IMR-90 (cell line): ENCODE measurements at regions not wholly inside any gene's neighbourhood (a gene's known extent, or its start where the extent isn't known, plus 50 kb on each side); places are given as distances from the start of the nearest gene placed in this dataset.

Experiments used
- ATAC-seq: fragments of 200-7000 bp; cut with Tn5 transposase; 2 replicates; pipeline ENCODE4 v1.9.1; 2020; ENCODE audit warnings: low read depth, mild to moderate bottlenecking, moderate library complexity
- BruUV-seq: library from RNA; stranded (reverse); fragments of 400-500 nt; replicated peaks from 2 replicates; lab custom pipeline; 2021; lab: Mats Ljungman, UMichigan
- CTCF ChIA-PET: fragments of 300-600 bp; formaldehyde crosslinking; extraction: SDS; loops from one replicate; lab custom pipeline; 2021; ENCODE audit warnings: antibody characterized with exemption; lab: Yijun Ruan, JAX
- POLR2A ChIA-PET: fragments of 300-600 bp; sonication (Branson Sonifier 250); formaldehyde crosslinking; loops from one replicate; lab custom pipeline; 2022; ENCODE audit warnings: antibody characterized with exemption; ENCODE audit not compliant: unreplicated experiment; lab: Charles Lee
- DNase-seq: peaks from one replicate; pipeline ENCODE4 v3.0.0; 2013
- H2AFZ ChIP-seq: replicated peaks from 2 replicates; pipeline ENCODE3; 2013; ENCODE audit warnings: low read length, mild to moderate bottlenecking; ENCODE audit not compliant: poor library complexity
- H2AK5ac ChIP-seq: 2 replicates; pipeline ENCODE4 v1.6.1; 2013; ENCODE audit warnings: low read depth, low read length, inconsistent platforms
- H2AK9ac ChIP-seq: replicated peaks from 2 replicates; pipeline ENCODE3; 2013; ENCODE audit warnings: mild to moderate bottlenecking, low read depth, low read length, moderate library complexity; ENCODE audit not compliant: poor library complexity
- H2BK120ac ChIP-seq: 2 replicates; pipeline ENCODE4 v1.6.1; 2013; ENCODE audit warnings: low read depth, low read length, inconsistent platforms
- H2BK15ac ChIP-seq: 3 replicates; pipeline ENCODE4 v1.6.1; 2013; ENCODE audit warnings: low read depth, low read length, inconsistent platforms
- H2BK20ac ChIP-seq: 2 replicates; pipeline ENCODE4 v1.6.1; 2013; ENCODE audit warnings: low read depth, mild to moderate bottlenecking, inconsistent platforms, low read length, moderate library complexity
- H2BK5ac ChIP-seq: 2 replicates; pipeline ENCODE4 v1.6.1; 2013; ENCODE audit warnings: mild to moderate bottlenecking, low read depth, low read length, inconsistent platforms; ENCODE audit not compliant: poor library complexity, severe bottlenecking
- H3K14ac ChIP-seq: replicated peaks from 2 replicates; pipeline ENCODE4 v1.6.1; 2013; ENCODE audit warnings: low read depth, low read length, inconsistent platforms
- H3K18ac ChIP-seq: 2 replicates; pipeline ENCODE4 v1.6.1; 2013; ENCODE audit warnings: low read depth, low read length, control low read depth
- H3K23ac ChIP-seq: 2 replicates; pipeline ENCODE4 v1.6.1; 2013; ENCODE audit warnings: low read depth, low read length, inconsistent platforms
- H3K27ac ChIP-seq: 2 replicates; pipeline ENCODE4 v1.5.1; 2013; ENCODE audit warnings: mild to moderate bottlenecking, control low read depth, low read length; ENCODE audit not compliant: insufficient read depth
- H3K27me3 ChIP-seq: 2 replicates; pipeline ENCODE4 v1.6.1; 2013; ENCODE audit warnings: low read length; ENCODE audit not compliant: control insufficient read depth, insufficient read depth
- H3K36me3 ChIP-seq: 2 replicates; pipeline ENCODE4 v1.6.1; 2013; ENCODE audit warnings: low read length, mixed read lengths; ENCODE audit not compliant: control insufficient read depth, insufficient read depth
- H3K4ac ChIP-seq: 2 replicates; pipeline ENCODE4 v1.6.1; 2013; ENCODE audit warnings: low read depth, low read length, inconsistent platforms
- H3K4me1 ChIP-seq: 2 replicates; pipeline ENCODE4 v1.6.1; 2013; ENCODE audit warnings: low read length, mixed read lengths; ENCODE audit not compliant: control insufficient read depth, insufficient read depth
- H3K4me2 ChIP-seq: 2 replicates; pipeline ENCODE4 v1.6.1; 2013; ENCODE audit warnings: low read depth, mild to moderate bottlenecking, control low read depth, low read length, moderate library complexity
- H3K4me3 ChIP-seq: 2 replicates; pipeline ENCODE4 v1.5.1; 2013; ENCODE audit warnings: low read depth, mild to moderate bottlenecking, control low read depth, low read length, moderate library complexity; ENCODE audit not compliant: insufficient read depth
- H3K56ac ChIP-seq: 2 replicates; pipeline ENCODE4 v1.6.1; 2013; ENCODE audit warnings: low read length, inconsistent platforms; ENCODE audit not compliant: insufficient read depth; ENCODE audit errors: extremely low read depth
- H3K79me1 ChIP-seq, 2 experiments: 2 replicates each; pipeline ENCODE4 v1.6.1; 2013; ENCODE audit warnings: low read length in 2 of 2, inconsistent platforms in 1 of 2, low read depth in 1 of 2
- H3K9ac ChIP-seq: 2 replicates; pipeline ENCODE4 v1.6.1; 2013; ENCODE audit warnings: low read depth, low read length, control low read depth
- H3K9me1 ChIP-seq: 2 replicates; pipeline ENCODE4 v1.6.1; 2013; ENCODE audit warnings: low read length, inconsistent platforms; ENCODE audit not compliant: insufficient read depth
- H3K9me3 ChIP-seq: 2 replicates; pipeline ENCODE4 v1.6.1; 2013; ENCODE audit warnings: low read length; ENCODE audit not compliant: control insufficient read depth, insufficient read depth
- H4K20me1 ChIP-seq: 2 replicates; pipeline ENCODE4 v1.6.1; 2013; ENCODE audit warnings: low read length, inconsistent platforms; ENCODE audit not compliant: insufficient read depth
- H4K5ac ChIP-seq: 2 replicates; pipeline ENCODE4 v1.6.1; 2013; ENCODE audit warnings: mild to moderate bottlenecking, low read depth, low read length, control low read depth
- H4K8ac ChIP-seq, 2 experiments: 2 replicates each; pipeline ENCODE4 v1.6.1; 2013; ENCODE audit warnings: low read depth in 2 of 2, low read length in 2 of 2, control low read depth in 1 of 2, inconsistent platforms in 1 of 2
- H4K91ac ChIP-seq: 2 replicates; pipeline ENCODE4 v1.6.1; 2013; ENCODE audit warnings: low read depth, low read length, inconsistent platforms; ENCODE audit not compliant: insufficient read depth
- CEBPB ChIP-seq: IDR thresholded peaks from 2 replicates; pipeline ENCODE4 v1.6.1; 2012; ENCODE audit warnings: low read depth, low read length, improper control_type of control experiment
- MAFK ChIP-seq: IDR thresholded peaks from 2 replicates; pipeline ENCODE4 v1.6.1; 2012; ENCODE audit warnings: low read depth, low read length, improper control_type of control experiment
- MAZ ChIP-seq: IDR thresholded peaks from 2 replicates; pipeline ENCODE4 v1.6.1; 2012; ENCODE audit warnings: low read depth, mild to moderate bottlenecking, low read length, improper control_type of control experiment, moderate library complexity, borderline replicate concordance
- RCOR1 ChIP-seq: IDR thresholded peaks from 2 replicates; pipeline ENCODE4 v1.6.1; 2012; ENCODE audit warnings: mild to moderate bottlenecking, low read length, improper control_type of control experiment; ENCODE audit not compliant: insufficient replicate concordance
- SMC3 ChIP-seq: fragments of 150-350 bp; IDR thresholded peaks from 2 replicates; pipeline ENCODE4 v1.6.1; 2016; ENCODE audit warnings: low read depth, mild to moderate bottlenecking, antibody characterized with exemption, low read length, moderate library complexity
- WGBS, 2 experiments: methylation state at CpG; one replicate each; pipeline versions ENCODE4 v1.1.5 to v1.1.7; 2013; ENCODE audit warnings: missing lambda C conversion rate in 2 of 2; ENCODE audit not compliant: insufficient read length in 1 of 2; ENCODE audit errors: extremely low coverage in 2 of 2; 5-methylcytosine and 5-hydroxymethylcytosine counted together
- dilution Hi-C: fragments of 300-500 bp; cut with HindIII; formaldehyde crosslinking; loops from one replicate; pipeline ENCODE4 v1.14.3; 2018; ENCODE audit warnings: low sequenced_read_pairs; ENCODE audit not compliant: unreplicated experiment
- in situ Hi-C: fragments of 300-500 bp; cut with MboI; formaldehyde crosslinking; loops from 3 replicates; pipeline ENCODE4 v1.14.3; 2019; ENCODE audit warnings: low sequenced_read_pairs, inconsistent platforms, mixed read lengths
- intact Hi-C: fragments of 100-400 bp; cut with micrococcal nuclease; formaldehyde crosslinking; loops from 2 replicates; pipeline ENCODE4 v1.10.0; 2022
- TF ChIP-seq, protein P1 (sequence below): fragments of 150-350 bp; IDR thresholded peaks from 2 replicates; pipeline ENCODE4 v1.6.1; 2016; ENCODE audit warnings: low read depth, mild to moderate bottlenecking, low read length, moderate library complexity, borderline replicate concordance
- TF ChIP-seq, protein P2 (sequence below): fragments of 150-350 bp; IDR thresholded peaks from 2 replicates; pipeline ENCODE4 v1.6.1; 2017; ENCODE audit warnings: mild to moderate bottlenecking, antibody characterized with exemption, low read length, low read depth

GRCh38 chr22:27152033-27152432 is 494.6 kb downstream of the MIAT start:
- Histone ChIP-seq H2BK120ac (no peak overlapping the region), H3K9me3 (no peaks in the 10 kb centered on the region), H3K36me3 (no peaks in the 10 kb centered on the region), H3K4me2 (no peak overlapping the region), H3K4ac (no peak overlapping the region), H2AK9ac (no peak overlapping the region), H4K5ac (no peak overlapping the region), H3K9ac (no peak overlapping the region), H3K4me1 (peaks cover 4% of the 10 kb centered on the region; the same call in 1 of the 2 replicates), H3K56ac (no peak overlapping the region), H2AK5ac (no peak overlapping the region), H2BK5ac (no peak overlapping the region), H3K14ac (no peak overlapping the region), H4K20me1 (no peaks in the 10 kb centered on the region), H3K27ac (no peak overlapping the region), H4K8ac (no peak overlapping the region), H2BK20ac (no peak overlapping the region), H3K79me1 (no peaks in the 10 kb centered on the region), H3K4me3 (no peak overlapping the region), H4K91ac (no peak overlapping the region), H3K9me1 (peaks cover 8% of the 10 kb centered on the region; the same call in 1 of the 2 replicates), H2AFZ (no peak overlapping the region), H3K23ac (no peak overlapping the region), H2BK15ac (no peak overlapping the region), H3K18ac (no peak overlapping the region), H3K27me3 (peaks cover 10% of the 10 kb centered on the region)
- dilution Hi-C loops (no loop called here), intact Hi-C loops (no loop called here), in situ Hi-C loops (no loop called here)
- ATAC-seq (no peak), DNase-seq (no peak)
- 38% methylated on average over 1 of the region's 2 CpGs; no CpG with 5 or more reads in 1 of the 2 experiments for WGBS, 2 experiments
- ChIA-PET POLR2A (no interaction called here), CTCF (interaction anchor here (1.1 kb wide), 1 partner anchor 23 kb away, joined by 3 read pairs; no protein-coding TSS in a partner anchor)
- TF ChIP-seq, protein P1, sequence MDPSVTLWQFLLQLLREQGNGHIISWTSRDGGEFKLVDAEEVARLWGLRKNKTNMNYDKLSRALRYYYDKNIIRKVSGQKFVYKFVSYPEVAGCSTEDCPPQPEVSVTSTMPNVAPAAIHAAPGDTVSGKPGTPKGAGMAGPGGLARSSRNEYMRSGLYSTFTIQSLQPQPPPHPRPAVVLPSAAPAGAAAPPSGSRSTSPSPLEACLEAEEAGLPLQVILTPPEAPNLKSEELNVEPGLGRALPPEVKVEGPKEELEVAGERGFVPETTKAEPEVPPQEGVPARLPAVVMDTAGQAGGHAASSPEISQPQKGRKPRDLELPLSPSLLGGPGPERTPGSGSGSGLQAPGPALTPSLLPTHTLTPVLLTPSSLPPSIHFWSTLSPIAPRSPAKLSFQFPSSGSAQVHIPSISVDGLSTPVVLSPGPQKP, result no peak
- TF ChIP-seq MAZ, result no peak
- TF ChIP-seq, protein P2, sequence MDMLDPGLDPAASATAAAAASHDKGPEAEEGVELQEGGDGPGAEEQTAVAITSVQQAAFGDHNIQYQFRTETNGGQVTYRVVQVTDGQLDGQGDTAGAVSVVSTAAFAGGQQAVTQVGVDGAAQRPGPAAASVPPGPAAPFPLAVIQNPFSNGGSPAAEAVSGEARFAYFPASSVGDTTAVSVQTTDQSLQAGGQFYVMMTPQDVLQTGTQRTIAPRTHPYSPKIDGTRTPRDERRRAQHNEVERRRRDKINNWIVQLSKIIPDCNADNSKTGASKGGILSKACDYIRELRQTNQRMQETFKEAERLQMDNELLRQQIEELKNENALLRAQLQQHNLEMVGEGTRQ, result no peak
- no peak for TF ChIP-seq CEBPB
- TF ChIP-seq MAFK, result no peak
- TF ChIP-seq RCOR1, result no peak
- TF ChIP-seq SMC3, result no peak
- BruUV-seq, result no TSS peak
